GM19043 (cell line): ENCODE measurements at regions not wholly inside any gene's neighbourhood (a gene's known extent, or its start where the extent isn't known, plus 50 kb on each side); places are given as distances from the start of the nearest gene placed in this dataset.
"Not testable (repeated sequence)": the region's sequence is repeated elsewhere in the genome, so short reads cannot be mapped to it uniquely, and the experiment has no call there.

Experiments used
- ATAC-seq: cut with Tn5 transposase; IDR thresholded peaks from one replicate; pipeline ENCODE4 v1.9.1; 2021; ENCODE audit warnings: low read depth; ENCODE audit not compliant: unreplicated experiment

DNA sequence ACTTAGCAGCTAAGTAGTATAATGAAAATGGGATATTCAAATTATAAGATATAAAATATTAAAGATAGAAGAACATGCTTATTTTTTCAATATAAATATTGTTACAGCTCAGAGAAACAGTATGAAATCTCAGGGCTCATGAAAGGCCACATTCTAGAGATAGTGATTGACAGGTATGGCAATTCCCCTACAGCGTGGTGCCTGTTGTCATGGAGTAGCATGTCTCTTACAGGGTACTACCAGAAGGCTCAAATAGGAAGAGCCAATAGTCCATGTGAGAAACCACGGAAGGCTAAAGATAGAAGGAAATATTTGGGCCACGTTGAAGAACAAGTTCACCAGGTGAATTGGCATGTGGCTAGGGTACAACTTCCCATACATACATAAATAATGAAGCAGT is 522.9 kb upstream of the ZNF337 start:
- not testable (repeated sequence) for ATAC-seq

DNA sequence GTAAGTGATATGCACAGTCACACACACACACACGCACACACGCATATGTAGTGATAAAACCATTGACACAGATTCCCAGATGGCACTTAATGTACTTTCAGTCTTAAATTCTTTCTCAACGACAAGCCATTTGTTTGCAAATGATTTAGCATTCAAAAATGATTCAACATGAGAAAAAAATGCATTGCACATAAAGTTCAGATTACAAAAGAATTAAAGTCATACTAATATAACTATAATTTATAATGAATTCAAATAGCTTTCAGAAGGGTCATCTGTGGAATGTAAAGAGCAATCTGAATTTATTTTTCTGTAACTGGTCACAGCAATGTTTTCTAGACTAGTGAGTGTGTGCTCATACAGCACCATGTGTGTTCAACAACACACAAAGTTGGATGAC is 521.6 kb upstream of the ZNF337 start:
- ATAC-seq: no peak

DNA sequence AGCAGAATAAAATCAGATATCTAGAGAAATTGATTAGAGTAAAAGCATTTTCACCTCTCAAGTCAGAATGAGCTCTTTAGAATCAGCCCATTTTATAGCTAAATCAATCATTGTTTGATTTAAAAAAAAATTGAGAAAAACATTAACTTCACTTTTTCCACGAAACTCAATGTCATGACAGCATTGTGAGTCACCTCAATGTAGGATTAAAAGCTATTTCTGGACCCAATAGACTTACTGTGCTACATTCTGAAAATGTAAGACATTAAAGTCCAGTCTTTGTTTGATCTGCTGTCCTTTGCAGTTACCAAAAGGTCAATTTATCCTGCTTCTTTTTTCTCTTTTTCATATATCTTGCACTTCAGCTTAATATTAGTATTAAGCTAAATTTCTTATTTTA is 519.4 kb upstream of the ZNF337 start:
- no peak for ATAC-seq

DNA sequence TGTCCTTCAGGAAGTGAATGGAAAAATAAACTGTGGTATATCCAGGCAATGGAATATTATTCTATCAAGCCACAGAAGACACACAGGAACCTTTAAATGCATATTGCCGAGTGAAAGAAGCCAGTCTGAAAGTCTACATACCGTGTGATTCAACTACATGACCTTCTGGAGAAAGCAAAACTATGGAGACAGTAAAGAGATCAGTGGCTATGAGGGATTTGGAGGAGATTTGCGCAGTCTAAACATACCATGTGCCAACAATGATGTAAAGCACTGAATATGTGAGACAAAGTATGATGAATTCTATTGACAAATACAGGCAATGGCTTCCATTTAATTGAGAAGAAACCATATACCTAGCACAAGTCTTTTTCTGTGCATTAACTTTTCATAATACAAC is 518.3 kb upstream of the ZNF337 start:
- no peak for ATAC-seq

- ATAC-seq: no peak
These were observed 512.7 kb upstream of the ZNF337 start for GRCh38 chr20:26209171-26209941.

DNA sequence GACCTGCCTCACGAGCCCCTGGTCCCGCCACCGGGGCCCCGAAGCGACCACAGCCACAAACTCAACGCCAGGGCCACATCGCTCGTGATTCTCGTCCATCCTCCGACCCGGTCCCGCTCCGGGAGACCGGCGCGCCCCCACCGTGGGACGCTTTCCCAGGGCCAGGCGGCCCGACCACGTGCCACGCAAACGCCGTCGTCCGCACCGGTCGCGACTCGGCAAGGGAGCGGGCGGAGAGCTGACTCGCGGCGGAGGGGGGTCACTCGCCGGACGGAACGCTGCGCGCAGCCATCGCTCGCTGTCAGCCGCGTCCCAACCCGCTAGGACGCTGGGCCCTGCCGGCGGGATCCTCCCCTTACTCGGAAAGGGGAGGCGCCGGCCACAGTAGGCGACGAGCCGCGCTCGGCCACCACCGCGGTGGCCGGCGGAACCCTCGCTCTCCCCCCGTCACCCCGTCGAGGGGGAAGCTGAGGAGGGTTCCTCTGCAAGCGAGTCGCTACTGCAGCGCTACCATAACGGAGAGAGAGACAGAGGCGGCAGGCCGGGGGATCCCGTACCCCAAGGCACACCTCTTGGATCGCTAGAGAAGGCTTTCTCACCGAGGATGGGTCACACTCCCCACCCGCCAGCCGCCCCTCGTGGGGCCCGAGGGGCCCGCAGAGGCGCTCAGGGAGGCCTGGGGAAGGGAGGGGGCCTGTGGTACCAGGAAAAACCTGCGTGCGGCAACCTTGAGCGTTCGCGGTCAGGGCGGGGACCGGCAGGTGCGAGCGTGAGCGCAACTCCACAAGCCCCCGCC is 511.8 kb upstream of the ZNF337 start:
- no peak for ATAC-seq

- not testable (repeated sequence) for ATAC-seq
These were observed 511.3 kb upstream of the ZNF337 start for GRCh38 chr20:26207967-26208295.

DNA sequence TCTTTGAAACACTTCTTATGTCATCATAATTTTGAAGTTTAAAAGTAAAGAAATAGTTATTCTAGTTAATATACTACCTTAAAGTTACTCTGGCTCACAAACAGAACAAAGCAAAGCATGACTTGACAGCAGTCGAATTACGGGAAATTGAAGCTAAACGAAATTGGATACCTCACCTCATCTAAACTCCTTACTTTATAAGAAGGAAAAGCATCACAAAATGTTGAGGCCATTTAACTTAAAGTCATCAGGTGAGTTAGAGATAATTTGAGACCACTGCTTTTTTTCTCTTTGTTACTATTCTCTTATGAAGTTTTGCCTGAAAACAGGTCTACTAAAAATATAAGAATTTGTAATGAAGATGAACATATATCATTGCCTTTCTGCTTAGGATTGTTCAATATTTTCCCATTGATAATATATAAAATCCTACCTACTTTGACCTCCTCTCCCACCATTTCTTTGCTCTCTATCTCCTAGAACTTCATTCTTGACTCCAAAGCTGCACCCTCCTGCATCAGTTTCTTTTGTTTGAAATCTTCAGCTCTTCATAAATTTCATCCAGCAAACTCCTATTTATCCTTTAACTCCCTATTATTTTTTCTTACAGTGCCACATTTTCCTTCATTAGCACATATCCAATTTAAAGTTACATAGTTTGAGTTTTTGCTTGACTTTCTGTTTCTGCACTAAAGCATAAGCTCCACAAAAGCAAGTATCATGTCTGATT is 510.7 kb upstream of the ZNF337 start:
- no peak for ATAC-seq

GRCh38 chr20:26205350-26205749 is 508.7 kb upstream of the ZNF337 start:
- ATAC-seq: no peak

DNA sequence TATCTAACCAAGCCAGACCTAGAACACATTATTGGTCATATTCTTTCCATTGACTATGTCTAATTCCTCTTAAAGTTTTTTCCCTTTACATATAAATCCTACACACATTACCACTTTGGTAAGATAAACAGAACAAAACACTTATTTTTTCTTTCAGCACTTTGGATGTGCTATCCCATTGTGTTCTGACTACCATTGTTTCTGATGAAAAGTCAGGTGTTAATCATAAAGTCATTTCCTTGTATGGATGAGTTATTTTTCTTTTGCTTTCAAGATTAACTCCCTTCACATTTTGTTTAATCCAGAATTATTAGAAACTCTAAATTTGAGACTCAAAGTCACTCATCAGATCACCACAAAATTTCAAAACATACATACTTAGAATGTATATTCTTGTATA is 504.4 kb upstream of the ZNF337 start:
- not testable (repeated sequence) for ATAC-seq

- not testable (repeated sequence) for ATAC-seq
These were observed 490.7 kb upstream of the ZNF337 start for GRCh38 chr20:26187329-26187728.

- not testable (repeated sequence) for ATAC-seq
These were observed 487.1 kb upstream of the ZNF337 start for GRCh38 chr20:26183720-26184119.

DNA sequence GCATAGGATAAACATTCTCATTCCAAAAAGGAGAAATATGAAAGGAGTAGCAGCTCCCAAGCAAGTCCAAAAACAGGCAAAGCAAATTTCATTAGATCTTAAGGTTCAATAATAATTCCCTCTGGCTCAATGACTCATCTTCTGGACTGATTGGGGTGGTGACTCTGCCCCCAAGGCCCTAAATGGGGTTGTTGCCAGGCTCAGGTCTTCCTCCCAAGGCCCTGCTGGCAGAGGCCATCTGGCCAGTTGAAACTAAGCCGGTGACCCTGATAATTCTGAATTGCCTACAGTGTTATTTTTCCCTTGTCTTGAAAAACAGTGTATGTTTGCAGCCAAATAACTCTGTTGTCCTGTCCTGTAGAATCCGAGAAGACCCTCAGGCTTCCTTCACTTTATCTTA is 484.7 kb upstream of the ZNF337 start:
- ATAC-seq: not testable (repeated sequence)

GRCh38 chr20:26171875-26172274 is 475.2 kb upstream of the ZNF337 start:
- not testable (repeated sequence) for ATAC-seq

DNA sequence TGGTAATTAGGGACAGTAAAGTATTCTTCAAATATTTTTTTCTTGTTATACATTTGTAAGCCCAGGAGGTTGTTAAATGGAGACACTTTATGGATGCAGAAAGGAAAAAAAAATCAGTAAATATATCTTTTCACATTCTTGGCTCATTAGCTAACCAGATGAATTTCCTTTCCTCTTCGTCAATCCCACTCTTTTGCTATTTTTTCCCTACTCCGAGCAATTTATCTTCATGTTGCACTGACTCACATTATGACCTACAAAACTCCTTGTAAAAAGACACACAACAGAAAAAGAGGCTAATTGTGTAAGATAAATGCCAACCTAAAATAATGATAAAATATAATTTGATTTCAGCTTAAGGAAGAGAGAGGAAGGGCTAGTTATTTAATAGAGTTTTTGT is 472.9 kb upstream of the ZNF337 start:
- ATAC-seq: no peak

GRCh38 chr20:26167499-26167898 is 470.8 kb upstream of the ZNF337 start:
- ATAC-seq: no peak

GRCh38 chr20:26163890-26164289 is 467.2 kb upstream of the ZNF337 start:
- ATAC-seq: no peak

DNA sequence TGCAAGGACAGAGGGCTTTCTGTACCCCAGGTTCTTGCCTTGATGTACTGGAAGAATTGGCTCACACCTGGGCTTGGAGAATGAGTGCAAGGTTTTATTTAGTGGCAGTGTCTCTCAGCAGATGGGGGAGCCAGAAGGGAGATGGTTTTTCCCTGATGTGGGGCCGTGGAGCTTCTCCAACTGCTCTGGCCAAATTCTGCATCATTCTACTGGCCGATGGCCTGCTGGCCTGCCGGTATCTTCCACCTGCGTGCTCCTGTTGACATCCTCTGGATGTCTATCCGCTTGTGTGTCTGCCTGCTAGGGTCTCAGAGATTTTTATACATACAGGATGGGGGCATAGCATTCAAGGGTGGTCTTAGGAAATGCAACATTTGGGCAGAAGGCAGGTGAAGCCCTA is 466.5 kb upstream of the ZNF337 start:
- not testable (repeated sequence) for ATAC-seq

GRCh38 chr20:26161741-26162140 is 465.1 kb upstream of the ZNF337 start:
- not testable (repeated sequence) for ATAC-seq

DNA sequence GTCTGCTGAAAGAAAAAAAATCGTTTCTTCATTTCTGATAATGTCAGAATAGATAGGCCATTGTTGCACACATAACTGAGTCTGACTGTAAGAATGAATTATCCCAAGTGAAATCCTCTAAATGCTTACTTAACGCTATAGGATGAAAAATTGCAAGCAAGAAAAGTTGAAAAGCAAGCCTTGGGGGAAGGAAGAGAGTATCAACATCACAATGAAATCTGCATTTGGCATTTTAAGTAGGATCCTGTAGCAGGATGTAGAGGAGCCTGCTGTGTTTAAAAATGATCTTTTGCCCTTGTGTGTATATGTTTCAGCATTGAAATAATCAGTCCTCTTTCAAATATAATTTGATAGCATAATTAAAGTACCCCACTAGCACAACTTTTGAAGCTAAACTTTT is 464.3 kb upstream of the ZNF337 start:
- ATAC-seq: not testable (repeated sequence)

DNA sequence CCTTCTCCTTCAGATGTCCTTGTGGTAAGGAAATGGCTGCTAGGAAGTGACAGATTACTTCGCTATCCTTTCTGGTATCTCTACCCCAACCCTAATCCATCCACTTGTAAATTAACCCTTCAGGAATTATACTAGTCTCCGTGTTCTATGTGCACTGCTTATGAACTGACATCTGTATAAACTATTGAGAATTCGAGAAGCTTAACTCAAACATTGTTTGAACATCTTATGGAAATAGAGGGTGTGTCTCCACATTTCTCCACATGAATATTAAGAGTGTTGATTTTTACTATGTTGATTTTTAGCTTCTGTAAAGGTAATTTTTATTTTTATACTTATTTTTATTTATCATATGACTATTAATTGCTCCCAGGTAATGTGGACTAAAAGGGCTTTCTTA is 457.6 kb upstream of the ZNF337 start:
- no peak for ATAC-seq
